ENCODE measurements at regions not wholly inside any gene's neighbourhood (a gene's known extent, or its start where the extent isn't known, plus 50 kb on each side); places are given as distances from the start of the nearest gene placed in this dataset.

- H3K4me1 ChIP-seq (ENCODE audit: control insufficient read depth in 1 of 2, insufficient read depth in 1 of 2, low read depth in 1 of 2, low read length in 1 of 2) = no peaks in the 10 kb centered on the region
- peaks cover 3% of the 10 kb centered on the region for H3K9me3 ChIP-seq
- H3K27ac ChIP-seq = no peak overlapping the region
- TF ChIP-seq CTCF (IDR thresholded peaks at IDR 0.05) = no peak
- H3K27me3 ChIP-seq = no peaks in the 10 kb centered on the region
- no peaks in the 10 kb centered on the region for H3K36me3 ChIP-seq
- H3K4me3 ChIP-seq (ENCODE audit: low read depth in 1 of 2, low read length in 1 of 2) = no peak overlapping the region
Observed at GRCh38 chr4:171390626-171391025, 422.6 kb upstream of the GALNTL6 start.

- no peak overlapping the region for H3K27ac ChIP-seq
- TF ChIP-seq CTCF (IDR thresholded peaks at IDR 0.05) = no peak
- no peak overlapping the region for H3K4me3 ChIP-seq (ENCODE audit: low read depth in 1 of 2, low read length in 1 of 2)
- H3K4me1 ChIP-seq (ENCODE audit: control insufficient read depth in 1 of 2, insufficient read depth in 1 of 2, low read depth in 1 of 2, low read length in 1 of 2) = no peaks in the 10 kb centered on the region
- no peaks in the 10 kb centered on the region for H3K27me3 ChIP-seq
- H3K36me3 ChIP-seq = no peaks in the 10 kb centered on the region
- H3K9me3 ChIP-seq = no peaks in the 10 kb centered on the region
Observed at GRCh38 chr4:171378323-171378722, 434.9 kb upstream of the GALNTL6 start.

- Histone ChIP-seq H3K27ac (no peak overlapping the region), H3K4me1 (ENCODE audit: control insufficient read depth in 1 of 2, insufficient read depth in 1 of 2, low read depth in 1 of 2, low read length in 1 of 2) (no peaks in the 10 kb centered on the region), H3K4me3 (ENCODE audit: low read depth in 1 of 2, low read length in 1 of 2) (no peak overlapping the region), H3K9me3 (no peaks in the 10 kb centered on the region), H3K36me3 (no peaks in the 10 kb centered on the region), H3K27me3 (no peaks in the 10 kb centered on the region)
- no peak for TF ChIP-seq CTCF (IDR thresholded peaks at IDR 0.05)
Observed at GRCh38 chr4:171376724-171377123, 436.5 kb upstream of the GALNTL6 start.

- TF ChIP-seq CTCF (IDR thresholded peaks at IDR 0.05) = no peak
- no peak overlapping the region for H3K4me3 ChIP-seq (ENCODE audit: low read depth in 1 of 2, low read length in 1 of 2)
- H3K4me1 ChIP-seq (ENCODE audit: control insufficient read depth in 1 of 2, insufficient read depth in 1 of 2, low read depth in 1 of 2, low read length in 1 of 2) = no peaks in the 10 kb centered on the region
Observed at GRCh38 chr4:171353535-171353934, 459.7 kb upstream of the GALNTL6 start.

GRCh38 chr4:171348090-171348489, 465.1 kb upstream of the GALNTL6 start:
- Histone ChIP-seq H3K27me3 (no peaks in the 10 kb centered on the region), H3K9me3 (no peaks in the 10 kb centered on the region), H3K36me3 (no peaks in the 10 kb centered on the region), H3K27ac (no peak overlapping the region), H3K4me3 (ENCODE audit: low read depth in 1 of 2, low read length in 1 of 2) (no peak overlapping the region), H3K4me1 (ENCODE audit: control insufficient read depth in 1 of 2, insufficient read depth in 1 of 2, low read depth in 1 of 2, low read length in 1 of 2) (peaks cover 0 to under 1% of the 10 kb centered on the region in 2 experiments)
- TF ChIP-seq CTCF (IDR thresholded peaks at IDR 0.05) = no peak

More at GRCh38 chr4:171353535-171353934, 459.7 kb upstream of the GALNTL6 start:
- Histone ChIP-seq H3K9me3 (no peaks in the 10 kb centered on the region), H3K27ac (no peak overlapping the region), H3K36me3 (no peaks in the 10 kb centered on the region), H3K27me3 (no peaks in the 10 kb centered on the region)

GRCh38 chr4:171342646-171343045, 470.6 kb upstream of the GALNTL6 start:
- peaks cover 6 to 11% of the 10 kb centered on the region in 2 experiments for H3K4me1 ChIP-seq (ENCODE audit: control insufficient read depth in 1 of 2, insufficient read depth in 1 of 2, low read depth in 1 of 2, low read length in 1 of 2)
- no peaks in the 10 kb centered on the region for H3K27me3 ChIP-seq
- no peaks in the 10 kb centered on the region for H3K9me3 ChIP-seq
- TF ChIP-seq CTCF (IDR thresholded peaks at IDR 0.05) = no peak
- no peak overlapping the region for H3K4me3 ChIP-seq (ENCODE audit: low read depth in 1 of 2, low read length in 1 of 2)
- H3K36me3 ChIP-seq = no peaks in the 10 kb centered on the region
- H3K27ac ChIP-seq = no peak overlapping the region
